SJCRH30 (cell line): ENCODE measurements at regions not wholly inside any gene's neighbourhood (a gene's known extent, or its start where the extent isn't known, plus 50 kb on each side); places are given as distances from the start of the nearest gene placed in this dataset.
"Not testable (repeated sequence)": the region's sequence is repeated elsewhere in the genome, so short reads cannot be mapped to it uniquely, and the experiment has no call there.

ENCODE experiments used
- DNase-seq, 2 experiments: peaks; one replicate each; pipeline ENCODE4 v3.0.0-alpha.2; 2015 to 2020
- H3K27ac ChIP-seq: fragments of 250-450 bp; sonication (Bioruptor Pico); 2 replicates; pipeline ENCODE4 v1.5.1; 2020; ENCODE audit warnings: mild to moderate bottlenecking, moderate library complexity
- H3K27me3 ChIP-seq: fragments of 250-450 bp; sonication (Bioruptor Pico); 2 replicates; pipeline ENCODE4 v1.5.1; 2020; ENCODE audit warnings: mild to moderate bottlenecking, moderate library complexity
- H3K36me3 ChIP-seq: fragments of 250-450 bp; sonication (Bioruptor Pico); 2 replicates; pipeline ENCODE4 v1.5.1; 2020; ENCODE audit warnings: mild to moderate bottlenecking, moderate library complexity
- H3K4me1 ChIP-seq: fragments of 250-450 bp; sonication (Bioruptor Pico); 2 replicates; pipeline ENCODE4 v1.5.1; 2020; ENCODE audit warnings: mild to moderate bottlenecking, moderate library complexity
- H3K4me3 ChIP-seq: fragments of 250-450 bp; sonication (Bioruptor Pico); 2 replicates; pipeline ENCODE4 v1.5.1; 2020; ENCODE audit warnings: mild to moderate bottlenecking, moderate library complexity
- H3K9me3 ChIP-seq: fragments of 250-450 bp; sonication (Bioruptor Pico); replicated peaks from 2 replicates; pipeline ENCODE4 v1.5.1; 2020; ENCODE audit warnings: mild to moderate bottlenecking, moderate library complexity

GRCh38 chr3:75337226-75337900 is 326.8 kb upstream of the FRG2C start:
- Histone ChIP-seq H3K27ac (no peak overlapping the region), H3K4me1 (no peaks in the 10 kb centered on the region), H3K4me3 (no peak overlapping the region), H3K27me3 (no peaks in the 10 kb centered on the region), H3K9me3 (no peaks in the 10 kb centered on the region), H3K36me3 (no peaks in the 10 kb centered on the region)
- DNase-seq: no peak

- H3K36me3 ChIP-seq: no peaks in the 10 kb centered on the region
- H3K4me3 ChIP-seq: no peak overlapping the region
- H3K4me1 ChIP-seq: no peaks in the 10 kb centered on the region
- H3K9me3 ChIP-seq: no peaks in the 10 kb centered on the region
- no peaks in the 10 kb centered on the region for H3K27me3 ChIP-seq
- H3K27ac ChIP-seq: no peak overlapping the region
- no peak for DNase-seq
Observed at GRCh38 chr3:75338342-75338741, 325.8 kb upstream of the FRG2C start.

GRCh38 chr3:75341324-75342067 is 322.6 kb upstream of the FRG2C start:
- no peaks in the 10 kb centered on the region for H3K36me3 ChIP-seq
- DNase-seq: no peak
- H3K27me3 ChIP-seq: no peaks in the 10 kb centered on the region
- H3K4me3 ChIP-seq: no peak overlapping the region
- no peaks in the 10 kb centered on the region for H3K9me3 ChIP-seq
- H3K27ac ChIP-seq: no peak overlapping the region
- no peaks in the 10 kb centered on the region for H3K4me1 ChIP-seq

- Histone ChIP-seq H3K27ac (no peak overlapping the region), H3K4me3 (no peak overlapping the region), H3K36me3 (no peaks in the 10 kb centered on the region), H3K4me1 (no peaks in the 10 kb centered on the region), H3K9me3 (no peaks in the 10 kb centered on the region), H3K27me3 (no peaks in the 10 kb centered on the region)
- DNase-seq: no peak
Observed at GRCh38 chr3:75342425-75342824, 321.7 kb upstream of the FRG2C start.

DNA sequence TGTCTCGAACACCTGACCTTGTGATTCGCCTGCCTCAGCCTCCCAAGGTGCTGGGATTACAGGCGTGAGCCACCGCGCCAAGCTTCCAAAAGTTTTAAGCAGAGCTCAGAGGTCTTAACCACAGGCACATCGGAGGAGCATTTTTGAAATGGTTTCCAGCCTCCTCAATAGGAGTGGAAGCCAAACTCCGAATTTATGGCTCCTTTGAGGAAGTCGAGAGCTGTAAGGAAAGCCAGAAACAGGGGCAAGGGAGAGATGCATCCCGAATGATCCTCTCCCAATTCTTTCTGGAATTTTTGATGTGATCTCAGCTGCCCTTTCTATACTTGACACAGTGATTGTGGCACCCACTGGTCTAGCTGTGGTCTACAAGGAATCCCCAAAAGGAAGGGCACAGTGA is 313.6 kb upstream of the FRG2C start:
- not testable (repeated sequence) for H3K4me1 ChIP-seq, DNase-seq, H3K36me3 ChIP-seq

DNA sequence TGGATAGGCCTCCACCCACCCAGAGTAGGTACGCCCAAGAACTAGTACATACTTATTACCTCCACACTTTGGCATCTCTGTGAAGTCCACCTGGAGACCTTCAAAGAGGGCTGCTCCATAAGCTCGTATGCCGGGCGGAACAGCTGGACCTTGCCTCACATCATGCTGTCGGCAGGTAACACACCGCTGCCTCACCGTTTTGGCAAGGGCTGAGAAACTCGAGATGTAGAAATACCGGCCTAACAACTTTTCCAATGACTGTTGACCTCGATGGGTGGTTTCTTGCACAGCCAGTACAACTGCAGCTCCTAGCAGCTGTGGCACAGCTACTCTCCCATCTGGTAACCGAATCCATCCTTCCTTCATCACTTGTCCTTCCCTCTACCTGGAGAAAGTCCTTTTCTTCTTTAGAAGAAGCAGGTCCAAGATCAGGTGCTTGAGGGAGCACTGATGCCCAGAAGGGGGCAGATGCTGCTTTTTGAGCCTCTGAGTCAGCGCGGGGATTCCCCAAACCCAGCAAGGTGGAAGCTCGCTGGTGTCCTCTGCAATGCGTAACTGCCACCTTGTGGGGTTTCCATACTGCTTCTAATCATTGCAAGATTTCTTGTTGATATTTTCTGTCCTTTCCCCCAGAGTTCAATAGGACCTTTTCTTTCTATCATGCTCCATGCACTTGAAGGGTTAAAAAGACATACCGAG is 301.9 kb upstream of the FRG2C start:
- H3K4me1 ChIP-seq, H3K4me3 ChIP-seq, H3K9me3 ChIP-seq, H3K36me3 ChIP-seq, H3K27ac ChIP-seq, H3K27me3 ChIP-seq, DNase-seq: not testable (repeated sequence)

More for the DNA sequence above, 313.6 kb upstream of the FRG2C start:
- not testable (repeated sequence) for H3K27ac ChIP-seq, H3K27me3 ChIP-seq, H3K9me3 ChIP-seq, H3K4me3 ChIP-seq

- not testable (repeated sequence) for H3K4me3 ChIP-seq, H3K27me3 ChIP-seq, H3K27ac ChIP-seq, H3K9me3 ChIP-seq, H3K4me1 ChIP-seq, DNase-seq, H3K36me3 ChIP-seq
Observed at GRCh38 chr3:75372964-75373363, 291.2 kb upstream of the FRG2C start.

DNA sequence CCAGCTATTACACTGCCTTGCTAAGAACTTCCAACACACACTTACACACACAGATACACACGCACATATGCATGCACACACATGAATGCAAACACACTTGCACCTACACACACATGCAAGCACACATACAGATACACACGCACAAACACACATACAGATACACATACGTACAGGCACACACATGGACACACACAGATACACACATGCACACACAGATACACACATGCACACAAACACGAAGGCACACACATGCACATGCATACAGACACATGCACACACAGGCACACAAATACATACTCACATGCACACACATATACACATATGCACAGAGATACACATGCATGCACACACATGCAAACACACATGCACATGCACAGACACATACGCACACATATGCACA is 284.3 kb upstream of the FRG2C start:
- not testable (repeated sequence) for H3K27me3 ChIP-seq, H3K4me3 ChIP-seq, H3K9me3 ChIP-seq, H3K27ac ChIP-seq, H3K4me1 ChIP-seq, H3K36me3 ChIP-seq, DNase-seq

DNA sequence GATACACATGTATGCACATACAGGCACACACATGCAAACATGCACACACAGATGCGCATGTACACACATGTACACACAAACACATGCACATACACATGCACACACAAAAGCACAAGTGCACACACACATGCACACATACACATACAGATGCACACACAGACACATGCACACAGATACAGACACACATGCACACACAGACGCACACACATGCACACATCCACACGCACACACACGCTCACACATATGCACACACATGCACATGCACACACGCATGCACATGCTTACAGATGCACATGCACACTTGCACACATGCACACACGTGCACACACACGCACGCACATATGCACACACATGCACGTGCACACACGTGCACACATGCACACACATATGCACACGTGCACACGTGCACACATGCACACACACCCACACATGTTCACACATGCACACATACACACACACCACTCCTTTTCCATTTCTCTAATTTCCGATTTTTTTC is 283.8 kb upstream of the FRG2C start:
- DNase-seq: no peak
- H3K9me3 ChIP-seq: no peaks in the 10 kb centered on the region
- H3K4me3 ChIP-seq: no peak overlapping the region
- H3K4me1 ChIP-seq: no peaks in the 10 kb centered on the region
- no peak overlapping the region for H3K27ac ChIP-seq
- no peaks in the 10 kb centered on the region for H3K36me3 ChIP-seq
- H3K27me3 ChIP-seq: no peaks in the 10 kb centered on the region

DNA sequence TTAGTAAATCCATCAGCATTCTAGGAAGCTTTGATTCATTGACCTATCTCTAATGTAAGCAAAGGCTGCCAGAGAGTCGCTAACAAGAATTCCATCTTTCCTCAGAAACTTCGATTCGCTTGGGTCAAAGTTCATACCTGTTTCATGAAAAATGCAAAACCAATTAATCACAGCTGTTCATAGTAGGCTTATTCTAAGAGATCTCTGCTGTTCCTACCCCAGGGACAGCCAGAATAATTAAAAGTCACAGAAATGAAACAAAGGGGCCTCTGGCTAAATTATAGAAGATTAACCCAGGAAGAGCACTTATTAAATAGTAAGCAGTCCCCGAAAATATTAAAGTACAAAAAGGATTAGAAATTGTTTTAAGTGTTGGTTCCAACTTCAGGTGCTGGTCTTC is 280.1 kb upstream of the FRG2C start:
- not testable (repeated sequence) for H3K36me3 ChIP-seq, H3K27ac ChIP-seq, H3K4me1 ChIP-seq, DNase-seq, H3K9me3 ChIP-seq, H3K27me3 ChIP-seq, H3K4me3 ChIP-seq

DNA sequence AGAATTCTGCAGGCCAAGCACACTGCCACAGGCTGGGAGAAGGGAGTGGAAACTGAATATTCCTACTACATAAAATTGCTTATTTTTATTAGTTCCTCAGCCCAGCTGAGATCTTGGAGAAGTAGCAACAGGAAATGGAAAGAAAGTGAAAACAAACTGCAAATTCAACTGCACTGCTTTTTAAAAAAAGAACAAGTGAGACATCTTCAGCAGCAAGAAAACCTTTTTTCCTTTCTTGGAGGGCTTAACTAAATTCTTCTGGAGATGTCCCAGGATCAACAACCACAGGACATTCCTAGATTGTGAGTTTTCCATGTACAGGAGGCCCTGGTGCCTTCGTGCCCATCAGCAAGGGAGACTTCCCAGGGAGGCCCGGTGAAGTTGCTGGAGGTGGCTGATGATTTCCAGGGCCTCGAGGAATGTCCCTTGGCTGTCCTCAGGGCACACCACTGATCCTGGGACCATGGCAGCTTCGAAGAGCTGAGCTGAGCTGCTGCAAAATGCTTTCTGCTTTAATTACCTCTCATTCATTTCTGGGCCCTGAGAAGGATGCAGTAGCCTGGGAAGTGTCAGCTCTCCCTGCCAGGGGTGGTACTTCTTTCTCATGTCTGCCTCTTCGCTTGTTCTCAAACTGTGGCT is 275.5 kb upstream of the FRG2C start:
- DNase-seq, H3K9me3 ChIP-seq, H3K36me3 ChIP-seq, H3K4me1 ChIP-seq, H3K27me3 ChIP-seq, H3K27ac ChIP-seq, H3K4me3 ChIP-seq: not testable (repeated sequence)

DNA sequence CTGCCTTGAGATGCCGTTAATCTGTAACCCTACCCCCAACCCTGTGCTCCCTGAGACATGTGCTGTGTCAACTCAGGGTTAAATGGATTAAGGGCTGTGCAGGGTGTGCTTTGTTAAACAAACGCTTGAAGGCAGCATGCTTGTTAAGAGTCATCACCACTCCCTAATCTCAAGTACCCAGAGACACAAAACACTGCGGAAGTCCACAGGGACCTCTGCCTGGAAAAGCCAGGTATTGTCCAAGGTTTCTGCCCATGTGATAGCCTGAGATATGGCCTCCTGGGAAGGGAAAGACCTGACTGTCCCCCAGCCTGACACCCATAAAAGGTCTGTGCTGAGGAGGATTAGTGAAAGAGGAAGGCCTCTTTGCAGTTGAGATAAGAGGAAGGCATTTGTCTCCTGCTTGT is 270.8 kb upstream of the FRG2C start:
- DNase-seq, H3K9me3 ChIP-seq, H3K27ac ChIP-seq, H3K27me3 ChIP-seq, H3K4me3 ChIP-seq, H3K4me1 ChIP-seq, H3K36me3 ChIP-seq: not testable (repeated sequence)

- H3K27me3 ChIP-seq, H3K4me3 ChIP-seq, DNase-seq, H3K9me3 ChIP-seq, H3K27ac ChIP-seq, H3K4me1 ChIP-seq, H3K36me3 ChIP-seq: not testable (repeated sequence)
Observed at GRCh38 chr3:75394102-75394501, 270.0 kb upstream of the FRG2C start.

GRCh38 chr3:75394562-75395360 is 269.4 kb upstream of the FRG2C start:
- not testable (repeated sequence) for H3K4me1 ChIP-seq, DNase-seq, H3K27ac ChIP-seq, H3K4me3 ChIP-seq, H3K27me3 ChIP-seq, H3K9me3 ChIP-seq, H3K36me3 ChIP-seq
